Pancreas (tissue), 10 donors: ENCODE measurements at regions not wholly inside any gene's neighbourhood (a gene's known extent, or its start where the extent isn't known, plus 50 kb on each side); places are given as distances from the start of the nearest gene placed in this dataset.

Experiments
- ATAC-seq, 4 donors: fragments of 200-7000 bp; cut with Tn5 transposase; one replicate each; pipeline versions ENCODE4 v1.8.0 to v1.9.1; 2020; ENCODE audit warnings: mild to moderate bottlenecking in 4 of 4, moderate library complexity in 4 of 4
- DNase-seq, 6 donors: peaks; one replicate each; pipeline ENCODE4 v3.0.0-alpha.2; 2020
- FAIRE-seq: peaks from 2 replicates; lab custom pipeline; 2012; peaks lifted over from hg19 to GRCh38; lab: Jason Lieb, UNC
- H3K27ac ChIP-seq, 4 donors: fragments of 200-600 bp; sonication (generic); 1 replicate in 3 of 4; 2 replicates in 1 of 4; pipeline versions ENCODE4 v1.5.0 to v1.8.0; 2020
- H3K27me3 ChIP-seq, 4 donors: fragments of 200-600 bp; one replicate each; pipeline ENCODE4 v1.8.0; 2021
- H3K36me3 ChIP-seq, 3 donors: fragments of 200-600 bp; sonication (generic) in 1 of 3; one replicate each; pipeline versions ENCODE4 v1.5.0 to v1.8.0; 2020 to 2021
- H3K4me1 ChIP-seq, 3 donors: fragments of 200-600 bp; one replicate each; pipeline ENCODE4 v1.8.0; 2021
- H3K4me3 ChIP-seq, 4 donors: fragments of 200-600 bp; sonication (generic) in 2 of 4; one replicate each; pipeline versions ENCODE4 v1.5.0 to v1.8.0; 2020 to 2021
- H3K9me3 ChIP-seq, 4 donors: fragments of 200-600 bp; one replicate each; pipeline ENCODE4 v1.8.0; 2021
- CTCF ChIP-seq, 4 donors: fragments of 200-600 bp; sonication (generic) in 3 of 4; IDR thresholded peaks; one replicate each; pipeline versions ENCODE4 v1.5.0 to v1.8.0; 2021; ENCODE audit warnings: antibody characterized with exemption in 4 of 4
- WGBS, 2 donors: extraction: QIAGEN DNeasy Blood & Tissue Kit; methylation state at CpG; one replicate each; pipeline ENCODE4 v1.1.7; 2013; 5-methylcytosine and 5-hydroxymethylcytosine counted together
- intact Hi-C, 3 donors: fragments of 100-400 bp; cut with DNase I; formaldehyde crosslinking; loops; one replicate each; pipeline versions ENCODE4 v1.11.1 to v1.14.2; 2022
- donor health status: healthy with polysubstance abuse.
- donor health status: DM: no; HTN: no; CAD: no; lungs with moderate emphysema.
- donor health status: DM: no; HTN: no; CAD: no.
- donor health status: control.
- donor health status: control.
- donor health status: Bipolar disorder and iron deficiency.
- donor health status: DM: yes; HTN: yes; CAD: no.
- donor health status: DM: no; HTN: no; CAD: no.
- donor health status: DM: no; HTN: no; CAD: no.
- donor health status: DM: yes; HTN: yes; CAD: no.

- intact Hi-C loops = no loop called here
- Histone ChIP-seq H3K4me1 (no peaks in the 10 kb centered on the region), H3K27me3 (no peaks in the 10 kb centered on the region), H3K9me3 (no peaks in the 10 kb centered on the region), H3K36me3 (no peaks in the 10 kb centered on the region), H3K4me3 (no peak overlapping the region), H3K27ac (no peak overlapping the region)
- 91 to 98% methylated on average over 1 of the region's 1 CpG for WGBS, 2 donors
- DNase-seq (no peak), FAIRE-seq (no peak), ATAC-seq (no peak)
- no peak for TF ChIP-seq CTCF (IDR thresholded peaks at IDR 0.05)
Observed at GRCh38 chr3:96361241-96361640, 453.2 kb upstream of the EPHA6 start.

GRCh38 chr3:96370637-96371036, 443.8 kb upstream of the EPHA6 start:
- no peak overlapping the region for H3K27ac ChIP-seq
- no peaks in the 10 kb centered on the region for H3K9me3 ChIP-seq
- H3K4me3 ChIP-seq = no peak overlapping the region
- ATAC-seq (no peak), DNase-seq (no peak), FAIRE-seq (no peak)
- no peak for TF ChIP-seq CTCF (IDR thresholded peaks at IDR 0.05)
- H3K27me3 ChIP-seq = no peaks in the 10 kb centered on the region
- no peaks in the 10 kb centered on the region for H3K36me3 ChIP-seq
- no peaks in the 10 kb centered on the region for H3K4me1 ChIP-seq
- intact Hi-C loops = no loop called here

GRCh38 chr3:96410006-96410730, 404.2 kb upstream of the EPHA6 start:
- DNase-seq = no peak
- Histone ChIP-seq H3K4me3 (no peak overlapping the region), H3K27me3 (no peaks in the 10 kb centered on the region), H3K9me3 (no peaks in the 10 kb centered on the region), H3K4me1 (no peaks in the 10 kb centered on the region), H3K27ac (no peak overlapping the region), H3K36me3 (no peaks in the 10 kb centered on the region)
- no peak for TF ChIP-seq CTCF (IDR thresholded peaks at IDR 0.05)
- no peak for ATAC-seq
- no peak for FAIRE-seq
- 47% methylated on average over 1 of the region's 1 CpG for WGBS, 2 donors
- intact Hi-C loops = no loop called here

- H3K27ac ChIP-seq = no peak overlapping the region
- peak in 1 of 6 donors; percentile 17 for DNase-seq
- intact Hi-C loops = no loop called here
- ATAC-seq = no peak
- H3K36me3 ChIP-seq = no peaks in the 10 kb centered on the region
- no peaks in the 10 kb centered on the region for H3K4me1 ChIP-seq
- TF ChIP-seq CTCF (IDR thresholded peaks at IDR 0.05) = no peak
- WGBS, 2 donors = 77 to 87% methylated on average over 5 of the region's 5 CpGs
- no peak overlapping the region for H3K4me3 ChIP-seq
- H3K27me3 ChIP-seq = no peaks in the 10 kb centered on the region
- H3K9me3 ChIP-seq = no peaks in the 10 kb centered on the region
- no peak for FAIRE-seq
Observed at GRCh38 chr3:96416549-96417255, 397.7 kb upstream of the EPHA6 start.

- intact Hi-C loops = no loop called here
- ATAC-seq (no peak), DNase-seq (no peak), FAIRE-seq (no peak)
- H3K27me3 ChIP-seq = no peaks in the 10 kb centered on the region
- H3K4me3 ChIP-seq = no peak overlapping the region
- no peaks in the 10 kb centered on the region for H3K9me3 ChIP-seq
- no peaks in the 10 kb centered on the region for H3K4me1 ChIP-seq
- no peak overlapping the region for H3K27ac ChIP-seq
- no peak for TF ChIP-seq CTCF (IDR thresholded peaks at IDR 0.05)
- H3K36me3 ChIP-seq = no peaks in the 10 kb centered on the region
Observed at GRCh38 chr3:96428097-96428496, 386.3 kb upstream of the EPHA6 start.
